ENCODE measurements at regions not wholly inside any gene's neighbourhood (a gene's known extent, or its start where the extent isn't known, plus 50 kb on each side); places are given as distances from the start of the nearest gene placed in this dataset.

DNA sequence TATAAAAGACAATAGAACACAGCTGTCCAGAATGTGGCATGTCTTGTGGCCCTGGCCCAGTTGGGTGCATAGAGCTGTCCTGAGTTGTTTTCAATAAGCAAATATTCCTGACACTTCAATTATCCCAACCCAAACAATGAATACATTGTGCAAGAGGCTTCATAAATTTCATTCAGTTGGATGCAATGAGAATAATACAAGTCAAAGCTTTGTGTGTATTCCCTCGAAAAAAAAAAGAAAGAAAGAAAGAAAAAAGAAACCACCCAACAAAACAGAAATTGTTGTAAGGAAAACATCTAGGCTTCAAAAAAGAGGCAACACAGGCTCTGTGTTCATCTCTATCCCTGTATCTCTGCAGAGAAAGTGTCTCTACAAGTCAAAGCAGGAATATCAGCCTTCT is 138.7 kb upstream of the ADO start:
- Histone ChIP-seq H2BK12ac (ENCODE audit: insufficient read length, low read depth, low read length) (no peak overlapping the region), H3K9ac (ENCODE audit: extremely low read depth, insufficient read length, low read length) (no peak overlapping the region), H3K4me2 (ENCODE audit: insufficient read depth, insufficient read length, low read length) (no peak overlapping the region), H3K27ac (ENCODE audit: insufficient read length, low read depth, low read length) (no peak overlapping the region), H2BK20ac (ENCODE audit: low read depth, low read length, poor library complexity, severe bottlenecking) (no peak overlapping the region), H3K4me1 (ENCODE audit: insufficient read depth, low read length) (no peaks in the 10 kb centered on the region), H2BK15ac (ENCODE audit: low read depth, low read length) (no peak overlapping the region), H3K79me2 (ENCODE audit: insufficient read depth, low read length) (no peaks in the 10 kb centered on the region), H4K5ac (ENCODE audit: insufficient read length, low read depth, low read length) (no peak overlapping the region), H3K27me3 (ENCODE audit: insufficient read depth, low read length) (no peaks in the 10 kb centered on the region), H3K79me1 (ENCODE audit: insufficient read depth, low read depth, low read length, poor library complexity, severe bottlenecking) (no peaks in the 10 kb centered on the region), H4K91ac (ENCODE audit: insufficient read length, low read depth, low read length) (no peak overlapping the region), H2BK5ac (ENCODE audit: insufficient read length, low read length) (no peak overlapping the region), H3K23me2 (ENCODE audit: insufficient read length, low read depth, low read length, poor library complexity, severe bottlenecking) (no peaks in the 10 kb centered on the region), H4K8ac (replicated peaks; ENCODE audit: insufficient read length, low read depth, low read length) (no peak overlapping the region), H2AFZ (ENCODE audit: low read length) (no peak overlapping the region), H3K56ac (ENCODE audit: insufficient read length, low read depth, low read length) (no peak overlapping the region), H3T11ph (ENCODE audit: low read length) (no peak overlapping the region), H4K20me1 (ENCODE audit: control insufficient read depth, insufficient read depth, insufficient read length) (no peaks in the 10 kb centered on the region), H3K23ac (ENCODE audit: insufficient read length, low read depth, low read length) (no peak overlapping the region), H3K4ac (ENCODE audit: low read depth, low read length) (no peak overlapping the region), H3K14ac (ENCODE audit: insufficient read depth, low read length) (no peak overlapping the region), H2AK5ac (ENCODE audit: insufficient read length, low read length) (no peak overlapping the region), H3K9me3 (ENCODE audit: control insufficient read depth, low read depth, low read length) (no peaks in the 10 kb centered on the region), H3K18ac (ENCODE audit: insufficient read length, low read depth, low read length) (no peak overlapping the region), H2BK120ac (ENCODE audit: low read depth, low read length, poor library complexity, severe bottlenecking) (no peak overlapping the region)
- TF ChIP-seq, protein P1, sequence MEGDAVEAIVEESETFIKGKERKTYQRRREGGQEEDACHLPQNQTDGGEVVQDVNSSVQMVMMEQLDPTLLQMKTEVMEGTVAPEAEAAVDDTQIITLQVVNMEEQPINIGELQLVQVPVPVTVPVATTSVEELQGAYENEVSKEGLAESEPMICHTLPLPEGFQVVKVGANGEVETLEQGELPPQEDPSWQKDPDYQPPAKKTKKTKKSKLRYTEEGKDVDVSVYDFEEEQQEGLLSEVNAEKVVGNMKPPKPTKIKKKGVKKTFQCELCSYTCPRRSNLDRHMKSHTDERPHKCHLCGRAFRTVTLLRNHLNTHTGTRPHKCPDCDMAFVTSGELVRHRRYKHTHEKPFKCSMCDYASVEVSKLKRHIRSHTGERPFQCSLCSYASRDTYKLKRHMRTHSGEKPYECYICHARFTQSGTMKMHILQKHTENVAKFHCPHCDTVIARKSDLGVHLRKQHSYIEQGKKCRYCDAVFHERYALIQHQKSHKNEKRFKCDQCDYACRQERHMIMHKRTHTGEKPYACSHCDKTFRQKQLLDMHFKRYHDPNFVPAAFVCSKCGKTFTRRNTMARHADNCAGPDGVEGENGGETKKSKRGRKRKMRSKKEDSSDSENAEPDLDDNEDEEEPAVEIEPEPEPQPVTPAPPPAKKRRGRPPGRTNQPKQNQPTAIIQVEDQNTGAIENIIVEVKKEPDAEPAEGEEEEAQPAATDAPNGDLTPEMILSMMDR (conservative IDR thresholded peaks at IDR 0.05) = no peak
- Mint-ChIP-seq H3K27me3 (ENCODE audit: low read depth) (peaks cover 6% of the 10 kb centered on the region), H3K9me3 (peaks cover 8 to 14% of the 10 kb centered on the region in 2 experiments), H3K27ac (no peak overlapping the region), H3K4me1 (peaks cover 8% of the 10 kb centered on the region in 2 experiments), H3K4me3 (no peak overlapping the region), H3K36me3 (ENCODE audit: insufficient read depth in 1 of 3, low read depth in 3 of 3) (peaks cover 5% of the 10 kb centered on the region in 3 experiments; a peak in 6 of 7 replicates)
- WGBS (ENCODE audit: extremely low coverage, insufficient read length, low lambda C conversion rate) = no CpG with 5 or more reads among the region's 1 CpG
- no peak for DNase-seq

Measured in H9 (cell line).